ENCODE measurements at regions not wholly inside any gene's neighbourhood (a gene's known extent, or its start where the extent isn't known, plus 50 kb on each side); places are given as distances from the start of the nearest gene placed in this dataset.

GRCh38 chr4:54359919-54360650 lies 131.0 kb downstream of the PDGFRA start:
- DNase-seq = no peak

DNA sequence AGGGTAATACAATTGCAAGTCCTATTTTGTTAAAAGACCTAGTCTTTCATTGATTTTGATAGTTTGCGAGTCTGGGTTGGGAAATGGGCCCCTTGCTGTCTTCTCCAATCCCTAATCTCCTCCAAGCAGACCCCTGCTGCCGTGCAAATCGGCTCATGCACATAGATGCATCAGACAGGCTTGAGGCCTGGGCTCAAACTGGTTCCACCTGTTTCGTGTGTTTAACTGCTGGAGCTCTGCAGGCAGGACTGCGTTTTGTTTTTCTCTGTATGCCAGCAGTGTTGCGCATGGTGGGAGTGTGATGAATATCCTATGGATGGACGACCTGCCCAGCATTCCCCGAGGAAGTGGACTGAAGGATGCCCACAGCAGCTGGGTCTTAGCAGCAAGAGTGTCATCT lies 133.9 kb downstream of the PDGFRA start:
- no peak for DNase-seq

GRCh38 chr4:54365691-54366090 lies 136.6 kb downstream of the PDGFRA start:
- DNase-seq = no peak

- no peak for DNase-seq
These were observed 138.0 kb downstream of the PDGFRA start for GRCh38 chr4:54367059-54367458.

DNA sequence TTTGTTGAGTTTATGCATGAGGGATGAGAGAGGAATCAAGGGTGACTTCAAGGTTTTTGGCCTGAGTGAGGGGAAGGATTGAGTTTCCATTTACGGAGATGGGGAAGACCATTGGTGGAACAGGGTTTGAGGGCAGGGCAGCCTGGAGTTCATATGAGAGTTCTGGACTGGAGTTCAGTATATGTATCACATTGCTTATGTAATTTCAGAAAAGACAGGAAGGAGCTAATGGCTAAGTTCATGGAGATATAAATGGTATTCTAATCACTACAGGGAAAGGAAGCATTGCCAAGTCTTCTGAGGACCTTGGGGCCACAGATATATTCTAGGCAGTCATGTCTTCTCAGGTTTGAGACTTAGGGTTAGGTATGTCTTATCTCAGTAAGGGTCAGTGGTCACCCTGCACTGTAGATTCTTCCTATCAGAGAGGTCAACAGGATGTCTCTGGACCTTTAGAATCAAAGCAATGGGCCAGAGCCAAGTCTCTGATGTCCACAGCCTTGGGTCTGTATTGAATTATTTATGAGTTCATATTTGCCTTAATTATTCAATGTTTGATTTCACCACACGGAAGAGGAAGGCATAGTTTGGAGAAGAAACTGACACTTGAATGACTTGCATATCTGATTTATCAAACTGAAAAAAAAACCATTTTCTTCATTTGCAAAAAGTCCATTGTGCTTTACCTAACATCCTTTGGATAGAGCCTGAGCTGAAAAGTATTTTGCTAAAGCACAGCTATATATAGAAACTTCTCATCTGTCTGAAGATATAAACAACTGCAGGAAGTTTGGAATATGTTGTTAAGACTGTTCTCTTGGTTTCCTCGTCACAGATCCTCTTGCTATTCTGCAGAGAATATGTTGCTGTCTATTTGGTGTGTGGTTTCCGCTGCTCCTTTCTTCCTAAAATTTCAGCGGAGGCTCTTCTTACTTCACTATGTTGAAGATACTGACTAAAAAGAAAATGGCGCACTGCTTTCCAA lies 139.5 kb downstream of the PDGFRA start:
- no peak for DNase-seq

- no peak for DNase-seq
These were observed 142.1 kb downstream of the PDGFRA start for GRCh38 chr4:54371173-54371572.

GRCh38 chr4:54372951-54373350 lies 143.9 kb downstream of the PDGFRA start:
- DNase-seq = no peak

DNA sequence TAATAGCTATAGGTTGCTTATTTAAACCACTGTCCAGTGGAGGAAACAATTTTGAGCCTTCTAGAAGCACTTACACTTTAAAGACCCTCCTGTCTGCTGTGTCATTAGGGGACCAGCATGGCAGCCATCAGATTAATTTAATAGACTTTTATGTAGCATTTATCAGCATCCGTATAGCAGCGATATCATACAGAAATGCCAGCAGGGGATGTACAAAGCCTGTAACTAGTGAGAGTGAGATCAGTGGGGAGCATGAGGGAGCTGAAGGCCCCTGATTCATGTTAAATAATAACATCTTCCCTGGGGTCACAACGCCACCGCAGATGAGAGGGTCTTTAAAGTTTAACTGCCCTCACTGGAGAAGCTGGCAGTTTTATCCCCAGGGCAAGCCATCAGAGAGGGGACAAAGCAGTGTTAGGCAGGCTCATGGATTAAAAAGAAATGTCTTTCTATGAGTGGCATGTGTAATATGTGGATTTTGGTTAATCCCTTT lies 144.7 kb downstream of the PDGFRA start:
- no peak for DNase-seq

- no peak for DNase-seq
These were observed 149.4 kb downstream of the PDGFRA start for GRCh38 chr4:54378461-54378860.

GRCh38 chr4:54384152-54384551 lies 155.1 kb downstream of the PDGFRA start:
- no peak for DNase-seq

DNA sequence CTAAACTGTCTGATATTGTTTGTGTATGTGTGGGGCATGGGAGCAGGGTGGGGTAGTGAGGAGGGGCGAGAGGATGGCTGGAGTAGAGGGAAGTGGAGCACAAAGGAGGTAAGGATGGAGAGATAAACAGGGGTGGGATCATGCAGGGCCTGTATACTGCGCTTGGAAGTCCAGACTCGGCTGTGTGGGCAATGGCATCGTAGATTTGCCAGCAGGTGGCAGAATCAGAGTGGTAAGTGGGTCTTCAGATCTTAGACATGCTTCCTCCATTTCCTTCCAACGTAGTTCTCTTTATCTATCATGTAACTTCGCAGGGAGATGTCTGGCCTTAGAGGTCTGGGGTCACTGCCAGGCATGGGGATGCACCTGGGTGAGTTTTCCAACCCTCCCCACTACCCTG lies 155.5 kb downstream of the PDGFRA start:
- no peak for DNase-seq

- no peak for DNase-seq
These were observed 157.1 kb downstream of the PDGFRA start for GRCh38 chr4:54386042-54386669.

DNA sequence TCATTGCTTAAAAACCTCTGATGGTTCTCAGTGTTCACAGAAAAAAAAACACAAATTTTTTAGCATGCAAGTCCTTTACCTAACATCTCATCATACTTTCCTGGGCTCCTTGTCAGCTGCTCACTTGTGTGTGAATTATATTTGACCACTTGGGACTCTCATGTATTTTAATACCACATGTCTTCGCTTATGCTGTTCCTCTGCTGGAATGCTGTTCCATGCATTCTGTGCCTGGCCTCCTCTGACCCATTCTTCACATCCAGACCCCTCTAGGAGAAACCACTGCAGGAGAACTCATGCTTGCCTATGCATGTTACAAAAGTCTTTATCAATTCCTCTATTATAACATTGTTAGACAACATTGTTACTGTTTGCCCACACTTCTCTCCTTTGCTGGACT lies 157.6 kb downstream of the PDGFRA start:
- DNase-seq = no peak

GRCh38 chr4:54390670-54391069 lies 161.6 kb downstream of the PDGFRA start:
- DNase-seq = no peak

- DNase-seq = no peak
These were observed 162.0 kb downstream of the PDGFRA start for GRCh38 chr4:54391104-54391503.

DNA sequence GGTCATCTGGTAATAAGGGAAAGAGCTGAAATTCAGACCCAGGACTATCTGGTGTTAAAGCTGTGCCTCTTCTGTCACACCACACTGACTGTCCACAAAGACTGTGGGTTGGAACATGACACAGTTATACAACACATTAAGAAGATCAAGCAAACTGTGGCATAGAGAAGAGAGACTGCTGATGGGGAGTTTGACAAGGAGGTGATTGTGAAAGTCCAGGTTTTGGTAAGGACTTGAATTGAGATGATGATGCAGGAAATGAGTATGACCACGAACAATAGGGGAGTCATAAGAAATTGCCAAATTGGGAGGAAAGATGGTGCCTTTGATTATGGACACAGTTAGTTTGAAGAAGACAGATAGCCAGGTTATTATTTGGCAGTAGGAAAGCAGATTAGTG lies 163.4 kb downstream of the PDGFRA start:
- DNase-seq = no peak

- no peak for DNase-seq
These were observed 164.2 kb downstream of the PDGFRA start for GRCh38 chr4:54393243-54393642.

GRCh38 chr4:54395013-54395527 lies 166.0 kb downstream of the PDGFRA start:
- DNase-seq = no peak

DNA sequence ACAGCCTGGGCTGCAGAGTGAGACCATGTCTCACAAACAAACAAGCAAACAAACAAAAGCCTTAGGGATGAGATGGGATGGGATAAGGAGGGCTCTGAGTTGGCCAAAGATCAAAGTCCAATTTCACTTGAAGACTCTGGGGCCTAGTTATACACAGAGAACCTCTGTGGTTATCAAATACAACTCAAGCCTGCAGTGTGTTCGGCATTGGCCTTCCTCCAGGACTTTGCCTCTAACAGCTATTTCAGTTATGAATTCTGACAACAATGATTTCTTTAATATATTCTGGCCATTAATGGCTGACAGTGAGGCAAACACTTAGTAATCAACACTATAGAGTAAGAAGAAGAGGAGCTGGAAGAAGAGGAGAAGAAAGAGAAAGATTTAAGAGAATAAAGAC lies 171.1 kb downstream of the PDGFRA start:
- DNase-seq = no peak

- peak; percentile 45 for DNase-seq
These were observed 171.7 kb downstream of the PDGFRA start for GRCh38 chr4:54400802-54401201.

GRCh38 chr4:54402880-54403480 lies 173.9 kb downstream of the PDGFRA start:
- DNase-seq = no peak

GRCh38 chr4:54403700-54404453 lies 174.8 kb downstream of the PDGFRA start:
- no peak for DNase-seq
